Ishikawa (cell line): ENCODE measurements at regions not wholly inside any gene's neighbourhood (a gene's known extent, or its start where the extent isn't known, plus 50 kb on each side); places are given as distances from the start of the nearest gene placed in this dataset.

Experiments
- EGR1 ChIP-seq: IDR thresholded peaks from 2 replicates; pipeline ENCODE4 v1.6.1; 2012
- EP300 ChIP-seq: IDR thresholded peaks from 2 replicates; pipeline ENCODE4 v1.6.1; 2012; ENCODE audit warnings: borderline replicate concordance
- FOXM1 ChIP-seq: IDR thresholded peaks from 2 replicates; pipeline ENCODE4 v1.6.1; 2012; ENCODE audit warnings: low read depth, borderline replicate concordance
- NFIC ChIP-seq: IDR thresholded peaks from 2 replicates; pipeline ENCODE4 v1.6.1; 2012
- RAD21 ChIP-seq: IDR thresholded peaks from 2 replicates; pipeline ENCODE4 v1.6.1; 2012; ENCODE audit warnings: low read depth
- ZBTB7A ChIP-seq: IDR thresholded peaks from 2 replicates; pipeline ENCODE4 v1.6.1; 2012; ENCODE audit warnings: low read depth
- TF ChIP-seq, protein P1 (sequence below): IDR thresholded peaks from 2 replicates; pipeline ENCODE4 v1.6.1; 2012; ENCODE audit warnings: low read depth, mild to moderate bottlenecking

DNA sequence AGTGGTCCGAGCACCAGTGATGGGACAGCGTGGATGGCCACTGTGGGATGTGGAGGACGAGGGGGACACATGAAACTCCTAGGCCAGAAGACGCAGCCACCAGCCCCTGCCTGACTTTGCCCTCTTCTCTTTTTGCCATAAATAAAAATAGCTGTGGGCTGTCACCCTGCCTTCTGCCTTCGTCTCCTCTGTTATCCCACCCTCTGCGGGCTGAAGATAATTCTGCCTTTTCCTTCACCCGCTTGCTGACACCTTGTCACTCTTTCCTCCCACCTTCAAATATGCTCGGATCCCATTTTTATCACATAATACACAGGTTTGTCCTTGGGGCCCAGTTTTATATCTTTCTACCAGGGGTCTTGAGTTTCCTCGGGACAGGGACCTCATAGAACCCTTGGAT lies 87.6 kb upstream of the CIBAR2 start:
- TF ChIP-seq, protein P1, sequence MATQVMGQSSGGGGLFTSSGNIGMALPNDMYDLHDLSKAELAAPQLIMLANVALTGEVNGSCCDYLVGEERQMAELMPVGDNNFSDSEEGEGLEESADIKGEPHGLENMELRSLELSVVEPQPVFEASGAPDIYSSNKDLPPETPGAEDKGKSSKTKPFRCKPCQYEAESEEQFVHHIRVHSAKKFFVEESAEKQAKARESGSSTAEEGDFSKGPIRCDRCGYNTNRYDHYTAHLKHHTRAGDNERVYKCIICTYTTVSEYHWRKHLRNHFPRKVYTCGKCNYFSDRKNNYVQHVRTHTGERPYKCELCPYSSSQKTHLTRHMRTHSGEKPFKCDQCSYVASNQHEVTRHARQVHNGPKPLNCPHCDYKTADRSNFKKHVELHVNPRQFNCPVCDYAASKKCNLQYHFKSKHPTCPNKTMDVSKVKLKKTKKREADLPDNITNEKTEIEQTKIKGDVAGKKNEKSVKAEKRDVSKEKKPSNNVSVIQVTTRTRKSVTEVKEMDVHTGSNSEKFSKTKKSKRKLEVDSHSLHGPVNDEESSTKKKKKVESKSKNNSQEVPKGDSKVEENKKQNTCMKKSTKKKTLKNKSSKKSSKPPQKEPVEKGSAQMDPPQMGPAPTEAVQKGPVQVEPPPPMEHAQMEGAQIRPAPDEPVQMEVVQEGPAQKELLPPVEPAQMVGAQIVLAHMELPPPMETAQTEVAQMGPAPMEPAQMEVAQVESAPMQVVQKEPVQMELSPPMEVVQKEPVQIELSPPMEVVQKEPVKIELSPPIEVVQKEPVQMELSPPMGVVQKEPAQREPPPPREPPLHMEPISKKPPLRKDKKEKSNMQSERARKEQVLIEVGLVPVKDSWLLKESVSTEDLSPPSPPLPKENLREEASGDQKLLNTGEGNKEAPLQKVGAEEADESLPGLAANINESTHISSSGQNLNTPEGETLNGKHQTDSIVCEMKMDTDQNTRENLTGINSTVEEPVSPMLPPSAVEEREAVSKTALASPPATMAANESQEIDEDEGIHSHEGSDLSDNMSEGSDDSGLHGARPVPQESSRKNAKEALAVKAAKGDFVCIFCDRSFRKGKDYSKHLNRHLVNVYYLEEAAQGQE: no peak
- no peak for TF ChIP-seq ZBTB7A
- TF ChIP-seq FOXM1: no peak
- TF ChIP-seq EP300: no peak
- no peak for TF ChIP-seq EGR1
- TF ChIP-seq NFIC: no peak
- no peak for TF ChIP-seq RAD21
